H1 (cell line): ENCODE measurements at regions not wholly inside any gene's neighbourhood (a gene's known extent, or its start where the extent isn't known, plus 50 kb on each side); places are given as distances from the start of the nearest gene placed in this dataset.
"Not testable (repeated sequence)": the region's sequence is repeated elsewhere in the genome, so short reads cannot be mapped to it uniquely, and the experiment has no call there.

Experiments used
- CEBPB ChIP-seq: IDR thresholded peaks from 2 replicates; pipeline ENCODE4 v1.6.1; 2012; ENCODE audit warnings: low read depth, low read length
- CHD2 ChIP-seq: IDR thresholded peaks from 2 replicates; pipeline ENCODE4 v1.6.1; 2012; ENCODE audit warnings: low read length, improper control_type of control experiment
- EP300 ChIP-seq, 2 experiments: IDR thresholded peaks; 1 replicate in 1 of 2; 2 replicates in 1 of 2; pipeline ENCODE4 v1.6.1; 2011 to 2012; ENCODE audit warnings: low read depth in 2 of 2, low read length in 2 of 2, mild to moderate bottlenecking in 2 of 2, borderline replicate concordance in 1 of 2, inconsistent platforms in 1 of 2, moderate library complexity in 1 of 2
- JUND ChIP-seq: IDR thresholded peaks from 2 replicates; pipeline ENCODE4 v1.6.1; 2011; ENCODE audit warnings: mild to moderate bottlenecking, improper control_type of control experiment, low read length
- KDM5A ChIP-seq: fragments of 200-600 bp; IDR thresholded peaks from 2 replicates; pipeline ENCODE4 v1.7.1; 2012; ENCODE audit warnings: mild to moderate bottlenecking, low read length, inconsistent platforms, mixed read lengths
- POLR2A ChIP-seq, 2 experiments: IDR thresholded peaks; 1 replicate in 1 of 2; 2 replicates in 1 of 2; pipeline ENCODE4 v1.6.1; 2011; ENCODE audit warnings: low read depth in 2 of 2, low read length in 2 of 2, mild to moderate bottlenecking in 2 of 2; ENCODE audit errors: control extremely low read depth in 1 of 2
- RFX5 ChIP-seq: IDR thresholded peaks from 2 replicates; pipeline ENCODE4 v1.6.1; 2011; ENCODE audit warnings: low read depth, low read length, improper control_type of control experiment, borderline replicate concordance
- RNF2 ChIP-seq: fragments of 200-900, 300-1000 bp; sonication (generic); IDR thresholded peaks from 2 replicates; pipeline ENCODE4 v1.7.1; 2016; ENCODE audit warnings: borderline replicate concordance, low read depth, mild to moderate bottlenecking, antibody characterized with exemption, low read length; ENCODE audit not compliant: poor library complexity, severe bottlenecking; ENCODE audit errors: missing control alignments
- TCF12 ChIP-seq: IDR thresholded peaks from 2 replicates; pipeline ENCODE4 v1.6.1; 2011; ENCODE audit warnings: low read depth, mild to moderate bottlenecking, low read length
- TF ChIP-seq, protein P1 (sequence below), 3 experiments: IDR thresholded peaks; 1 replicate in 2 of 3; 2 replicates in 1 of 3; pipeline versions ENCODE4 v1.5.1 to v1.6.1; 2011; ENCODE audit warnings: low read length in 3 of 3, mild to moderate bottlenecking in 3 of 3, inconsistent platforms in 2 of 3, low read depth in 1 of 3, moderate library complexity in 1 of 3; ENCODE audit not compliant: insufficient read depth in 1 of 3; ENCODE audit errors: control extremely low read depth in 1 of 3
- TF ChIP-seq, protein P2 (sequence below): fragments of 300-600 bp; sonication (generic); IDR thresholded peaks from 2 replicates; pipeline ENCODE4 v1.7.1; 2012; ENCODE audit warnings: low read length, moderate library complexity, mild to moderate bottlenecking, inconsistent platforms; ENCODE audit not compliant: insufficient replicate concordance
- TF ChIP-seq, protein P3 (sequence below): IDR thresholded peaks from 2 replicates; pipeline ENCODE4 v1.6.1; 2012; ENCODE audit warnings: inconsistent platforms

DNA sequence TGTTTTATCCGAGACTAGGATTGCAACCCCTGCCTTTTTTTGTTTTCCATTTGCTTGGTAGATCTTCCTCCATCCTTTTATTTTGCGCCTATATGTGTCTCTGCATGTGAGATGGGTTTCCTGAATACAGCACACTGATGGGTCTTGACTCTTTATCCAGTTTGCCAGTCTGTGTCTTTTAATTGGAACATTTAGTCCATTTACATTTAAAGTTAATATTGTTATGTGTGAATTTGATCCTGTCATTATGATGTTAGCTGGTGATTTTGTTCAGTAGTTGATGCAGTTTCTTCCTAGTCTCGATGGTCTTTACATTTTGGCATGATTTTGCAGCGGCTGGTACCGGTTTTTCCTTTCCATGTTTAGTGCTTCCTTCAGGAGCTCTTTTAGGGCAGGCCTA lies 216.2 kb downstream of the FZD1 start:
- TF ChIP-seq, protein P1, sequence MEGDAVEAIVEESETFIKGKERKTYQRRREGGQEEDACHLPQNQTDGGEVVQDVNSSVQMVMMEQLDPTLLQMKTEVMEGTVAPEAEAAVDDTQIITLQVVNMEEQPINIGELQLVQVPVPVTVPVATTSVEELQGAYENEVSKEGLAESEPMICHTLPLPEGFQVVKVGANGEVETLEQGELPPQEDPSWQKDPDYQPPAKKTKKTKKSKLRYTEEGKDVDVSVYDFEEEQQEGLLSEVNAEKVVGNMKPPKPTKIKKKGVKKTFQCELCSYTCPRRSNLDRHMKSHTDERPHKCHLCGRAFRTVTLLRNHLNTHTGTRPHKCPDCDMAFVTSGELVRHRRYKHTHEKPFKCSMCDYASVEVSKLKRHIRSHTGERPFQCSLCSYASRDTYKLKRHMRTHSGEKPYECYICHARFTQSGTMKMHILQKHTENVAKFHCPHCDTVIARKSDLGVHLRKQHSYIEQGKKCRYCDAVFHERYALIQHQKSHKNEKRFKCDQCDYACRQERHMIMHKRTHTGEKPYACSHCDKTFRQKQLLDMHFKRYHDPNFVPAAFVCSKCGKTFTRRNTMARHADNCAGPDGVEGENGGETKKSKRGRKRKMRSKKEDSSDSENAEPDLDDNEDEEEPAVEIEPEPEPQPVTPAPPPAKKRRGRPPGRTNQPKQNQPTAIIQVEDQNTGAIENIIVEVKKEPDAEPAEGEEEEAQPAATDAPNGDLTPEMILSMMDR (IDR thresholded peaks at IDR 0.05; ENCODE audit: control extremely low read depth in 1 of 3, insufficient read depth in 1 of 3, low read depth in 1 of 3, low read length in 3 of 3): not testable (repeated sequence)
- not testable (repeated sequence) for TF ChIP-seq RNF2; TCF12; POLR2A (IDR thresholded peaks at IDR 0.05; ENCODE audit: control extremely low read depth in 1 of 2, low read depth in 2 of 2, low read length in 2 of 2); RFX5; EP300 (IDR thresholded peaks at IDR 0.05; ENCODE audit: borderline replicate concordance in 1 of 2, low read depth in 2 of 2, low read length in 2 of 2); JUND; CEBPB; CHD2; KDM5A
- TF ChIP-seq, protein P2, sequence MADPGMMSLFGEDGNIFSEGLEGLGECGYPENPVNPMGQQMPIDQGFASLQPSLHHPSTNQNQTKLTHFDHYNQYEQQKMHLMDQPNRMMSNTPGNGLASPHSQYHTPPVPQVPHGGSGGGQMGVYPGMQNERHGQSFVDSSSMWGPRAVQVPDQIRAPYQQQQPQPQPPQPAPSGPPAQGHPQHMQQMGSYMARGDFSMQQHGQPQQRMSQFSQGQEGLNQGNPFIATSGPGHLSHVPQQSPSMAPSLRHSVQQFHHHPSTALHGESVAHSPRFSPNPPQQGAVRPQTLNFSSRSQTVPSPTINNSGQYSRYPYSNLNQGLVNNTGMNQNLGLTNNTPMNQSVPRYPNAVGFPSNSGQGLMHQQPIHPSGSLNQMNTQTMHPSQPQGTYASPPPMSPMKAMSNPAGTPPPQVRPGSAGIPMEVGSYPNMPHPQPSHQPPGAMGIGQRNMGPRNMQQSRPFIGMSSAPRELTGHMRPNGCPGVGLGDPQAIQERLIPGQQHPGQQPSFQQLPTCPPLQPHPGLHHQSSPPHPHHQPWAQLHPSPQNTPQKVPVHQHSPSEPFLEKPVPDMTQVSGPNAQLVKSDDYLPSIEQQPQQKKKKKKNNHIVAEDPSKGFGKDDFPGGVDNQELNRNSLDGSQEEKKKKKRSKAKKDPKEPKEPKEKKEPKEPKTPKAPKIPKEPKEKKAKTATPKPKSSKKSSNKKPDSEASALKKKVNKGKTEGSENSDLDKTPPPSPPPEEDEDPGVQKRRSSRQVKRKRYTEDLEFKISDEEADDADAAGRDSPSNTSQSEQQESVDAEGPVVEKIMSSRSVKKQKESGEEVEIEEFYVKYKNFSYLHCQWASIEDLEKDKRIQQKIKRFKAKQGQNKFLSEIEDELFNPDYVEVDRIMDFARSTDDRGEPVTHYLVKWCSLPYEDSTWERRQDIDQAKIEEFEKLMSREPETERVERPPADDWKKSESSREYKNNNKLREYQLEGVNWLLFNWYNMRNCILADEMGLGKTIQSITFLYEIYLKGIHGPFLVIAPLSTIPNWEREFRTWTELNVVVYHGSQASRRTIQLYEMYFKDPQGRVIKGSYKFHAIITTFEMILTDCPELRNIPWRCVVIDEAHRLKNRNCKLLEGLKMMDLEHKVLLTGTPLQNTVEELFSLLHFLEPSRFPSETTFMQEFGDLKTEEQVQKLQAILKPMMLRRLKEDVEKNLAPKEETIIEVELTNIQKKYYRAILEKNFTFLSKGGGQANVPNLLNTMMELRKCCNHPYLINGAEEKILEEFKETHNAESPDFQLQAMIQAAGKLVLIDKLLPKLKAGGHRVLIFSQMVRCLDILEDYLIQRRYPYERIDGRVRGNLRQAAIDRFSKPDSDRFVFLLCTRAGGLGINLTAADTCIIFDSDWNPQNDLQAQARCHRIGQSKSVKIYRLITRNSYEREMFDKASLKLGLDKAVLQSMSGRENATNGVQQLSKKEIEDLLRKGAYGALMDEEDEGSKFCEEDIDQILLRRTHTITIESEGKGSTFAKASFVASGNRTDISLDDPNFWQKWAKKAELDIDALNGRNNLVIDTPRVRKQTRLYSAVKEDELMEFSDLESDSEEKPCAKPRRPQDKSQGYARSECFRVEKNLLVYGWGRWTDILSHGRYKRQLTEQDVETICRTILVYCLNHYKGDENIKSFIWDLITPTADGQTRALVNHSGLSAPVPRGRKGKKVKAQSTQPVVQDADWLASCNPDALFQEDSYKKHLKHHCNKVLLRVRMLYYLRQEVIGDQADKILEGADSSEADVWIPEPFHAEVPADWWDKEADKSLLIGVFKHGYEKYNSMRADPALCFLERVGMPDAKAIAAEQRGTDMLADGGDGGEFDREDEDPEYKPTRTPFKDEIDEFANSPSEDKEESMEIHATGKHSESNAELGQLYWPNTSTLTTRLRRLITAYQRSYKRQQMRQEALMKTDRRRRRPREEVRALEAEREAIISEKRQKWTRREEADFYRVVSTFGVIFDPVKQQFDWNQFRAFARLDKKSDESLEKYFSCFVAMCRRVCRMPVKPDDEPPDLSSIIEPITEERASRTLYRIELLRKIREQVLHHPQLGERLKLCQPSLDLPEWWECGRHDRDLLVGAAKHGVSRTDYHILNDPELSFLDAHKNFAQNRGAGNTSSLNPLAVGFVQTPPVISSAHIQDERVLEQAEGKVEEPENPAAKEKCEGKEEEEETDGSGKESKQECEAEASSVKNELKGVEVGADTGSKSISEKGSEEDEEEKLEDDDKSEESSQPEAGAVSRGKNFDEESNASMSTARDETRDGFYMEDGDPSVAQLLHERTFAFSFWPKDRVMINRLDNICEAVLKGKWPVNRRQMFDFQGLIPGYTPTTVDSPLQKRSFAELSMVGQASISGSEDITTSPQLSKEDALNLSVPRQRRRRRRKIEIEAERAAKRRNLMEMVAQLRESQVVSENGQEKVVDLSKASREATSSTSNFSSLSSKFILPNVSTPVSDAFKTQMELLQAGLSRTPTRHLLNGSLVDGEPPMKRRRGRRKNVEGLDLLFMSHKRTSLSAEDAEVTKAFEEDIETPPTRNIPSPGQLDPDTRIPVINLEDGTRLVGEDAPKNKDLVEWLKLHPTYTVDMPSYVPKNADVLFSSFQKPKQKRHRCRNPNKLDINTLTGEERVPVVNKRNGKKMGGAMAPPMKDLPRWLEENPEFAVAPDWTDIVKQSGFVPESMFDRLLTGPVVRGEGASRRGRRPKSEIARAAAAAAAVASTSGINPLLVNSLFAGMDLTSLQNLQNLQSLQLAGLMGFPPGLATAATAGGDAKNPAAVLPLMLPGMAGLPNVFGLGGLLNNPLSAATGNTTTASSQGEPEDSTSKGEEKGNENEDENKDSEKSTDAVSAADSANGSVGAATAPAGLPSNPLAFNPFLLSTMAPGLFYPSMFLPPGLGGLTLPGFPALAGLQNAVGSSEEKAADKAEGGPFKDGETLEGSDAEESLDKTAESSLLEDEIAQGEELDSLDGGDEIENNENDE: not testable (repeated sequence)
- TF ChIP-seq, protein P3, sequence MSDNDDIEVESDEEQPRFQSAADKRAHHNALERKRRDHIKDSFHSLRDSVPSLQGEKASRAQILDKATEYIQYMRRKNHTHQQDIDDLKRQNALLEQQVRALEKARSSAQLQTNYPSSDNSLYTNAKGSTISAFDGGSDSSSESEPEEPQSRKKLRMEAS: not testable (repeated sequence)
